ENCODE measurements at regions not wholly inside any gene's neighbourhood (a gene's known extent, or its start where the extent isn't known, plus 50 kb on each side); places are given as distances from the start of the nearest gene placed in this dataset.

DNA sequence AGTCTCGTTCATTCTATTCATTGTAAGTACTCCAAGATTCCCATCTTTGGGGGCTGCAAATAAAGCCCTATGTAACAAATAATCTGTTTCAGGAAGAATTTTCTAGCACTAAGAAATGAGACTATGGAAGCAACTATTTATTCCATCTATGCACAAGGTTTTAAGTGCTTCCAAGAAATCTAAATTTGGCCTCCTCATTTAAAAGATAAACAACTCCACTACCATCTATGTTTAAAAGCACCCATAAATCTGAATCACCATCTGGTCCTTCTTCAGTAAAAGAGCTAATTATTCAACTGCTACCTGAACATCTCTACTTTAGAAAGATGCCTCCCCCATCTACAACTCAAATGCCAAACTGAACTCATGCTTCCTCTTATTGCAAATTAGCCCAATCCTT is 547.3 kb upstream of the LRRC4C start:
- intact Hi-C loops (cut with DNase I), result no loop called here
- no peak for DNase-seq
- ATAC-seq, result no peak

- intact Hi-C loops (cut with DNase I), result no loop called here
- no peak for DNase-seq
- no peak for ATAC-seq
These were observed 552.8 kb upstream of the LRRC4C start for GRCh38 chr11:42012271-42012670.

- ATAC-seq, result no peak
- no peak for DNase-seq
- intact Hi-C loops (cut with DNase I), result no loop called here
These were observed 554.3 kb upstream of the LRRC4C start for GRCh38 chr11:42013656-42014201.

GRCh38 chr11:42021911-42022310 is 562.5 kb upstream of the LRRC4C start:
- intact Hi-C loops (cut with DNase I), result no loop called here
- DNase-seq (no peak), ATAC-seq (no peak)

DNA sequence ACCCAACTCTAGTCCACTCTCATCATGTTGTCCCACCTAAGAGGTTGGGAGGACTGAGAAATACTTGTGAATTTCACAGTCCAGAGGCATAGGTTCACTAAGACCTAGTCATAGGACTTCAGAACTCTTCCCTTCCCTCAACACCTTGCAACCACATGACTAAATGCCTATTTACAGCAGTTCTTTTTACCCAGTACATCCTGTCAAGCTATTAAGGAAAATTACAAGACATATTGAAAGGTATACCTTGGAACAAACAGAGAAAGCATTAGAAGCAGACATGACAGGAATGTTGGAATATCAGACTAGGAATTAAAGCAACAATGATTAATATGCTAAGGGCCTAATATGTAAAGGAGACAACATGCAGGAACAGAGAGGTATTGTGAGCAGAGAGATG is 563.8 kb upstream of the LRRC4C start:
- no peak for DNase-seq
- intact Hi-C loops (cut with DNase I), result no loop called here
- ATAC-seq, result no peak

DNA sequence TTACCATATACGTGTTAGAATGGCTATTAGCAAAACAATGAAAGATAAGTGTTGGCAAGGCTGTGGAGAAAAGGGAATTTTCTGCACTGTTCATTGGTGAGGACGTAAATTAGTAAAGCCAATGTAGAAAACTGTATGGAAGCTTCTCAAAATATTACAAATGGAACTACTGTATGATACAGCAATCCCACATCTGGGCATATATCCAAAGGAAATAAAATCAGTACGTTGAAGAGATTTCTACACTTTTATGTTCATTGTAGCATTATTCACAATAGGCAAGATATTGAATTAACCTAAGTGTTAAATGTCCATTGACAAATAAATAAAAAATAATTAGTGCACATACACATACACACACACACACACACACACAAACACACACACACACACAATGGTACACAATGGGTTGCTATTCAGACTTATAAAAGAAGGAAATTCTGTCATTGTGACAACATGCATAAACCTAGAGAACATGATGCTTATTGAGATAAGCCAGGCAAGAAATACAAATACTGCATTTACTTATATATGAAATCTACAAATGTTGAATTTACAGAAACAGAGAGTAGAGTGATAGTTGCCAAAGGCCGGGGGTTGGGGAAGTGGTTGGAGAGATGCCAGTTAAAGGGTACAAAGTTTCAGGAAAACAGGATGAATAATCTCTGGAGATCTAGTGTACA is 565.8 kb upstream of the LRRC4C start:
- intact Hi-C loops (cut with DNase I), result no loop called here
- DNase-seq (no peak), ATAC-seq (no peak)

DNA sequence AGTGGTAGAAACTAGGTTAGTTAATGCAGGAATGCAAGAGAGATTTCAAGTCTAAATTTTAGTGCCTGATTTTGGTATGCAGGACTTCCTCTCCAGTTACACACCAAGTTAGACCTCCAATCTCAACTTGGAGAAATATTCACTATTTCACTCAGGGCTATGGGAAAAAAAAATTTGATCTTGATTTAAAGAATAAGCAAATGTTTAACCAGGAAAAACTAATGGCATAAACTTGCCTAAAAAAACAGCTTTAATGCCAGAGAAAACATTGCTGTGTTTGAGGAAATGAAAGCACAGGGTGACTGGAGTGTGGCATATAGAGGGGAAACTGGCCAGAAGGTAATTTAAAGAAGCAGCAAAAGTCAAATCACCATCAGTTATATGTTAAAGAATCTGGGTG is 575.4 kb upstream of the LRRC4C start:
- DNase-seq, result no peak
- intact Hi-C loops (cut with DNase I), result no loop called here
- no peak for ATAC-seq

DNA sequence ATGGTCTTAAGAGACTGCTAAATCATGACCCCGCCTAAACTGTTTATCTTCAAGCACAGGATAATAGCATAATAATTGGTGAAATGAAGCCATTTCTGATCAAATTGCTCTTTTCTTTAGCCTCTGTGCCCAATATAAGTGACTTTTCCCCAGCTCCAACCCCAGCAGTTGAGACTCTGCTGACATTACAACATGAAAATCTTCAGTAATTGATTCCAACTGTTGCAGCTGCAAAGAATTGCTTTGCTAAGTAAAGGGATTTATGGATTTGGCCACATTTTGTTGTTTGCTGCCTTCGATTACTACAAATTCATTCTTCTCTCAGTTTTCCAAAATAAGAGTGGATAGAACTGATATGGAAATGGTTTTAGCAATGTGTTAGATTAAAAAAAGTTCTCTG is 576.7 kb upstream of the LRRC4C start:
- ATAC-seq, result no peak
- DNase-seq, result no peak
- intact Hi-C loops (cut with DNase I), result no loop called here

GRCh38 chr11:42043312-42043711 is 583.9 kb upstream of the LRRC4C start:
- DNase-seq, result no peak
- intact Hi-C loops (cut with DNase I), result no loop called here
- ATAC-seq, result no peak

DNA sequence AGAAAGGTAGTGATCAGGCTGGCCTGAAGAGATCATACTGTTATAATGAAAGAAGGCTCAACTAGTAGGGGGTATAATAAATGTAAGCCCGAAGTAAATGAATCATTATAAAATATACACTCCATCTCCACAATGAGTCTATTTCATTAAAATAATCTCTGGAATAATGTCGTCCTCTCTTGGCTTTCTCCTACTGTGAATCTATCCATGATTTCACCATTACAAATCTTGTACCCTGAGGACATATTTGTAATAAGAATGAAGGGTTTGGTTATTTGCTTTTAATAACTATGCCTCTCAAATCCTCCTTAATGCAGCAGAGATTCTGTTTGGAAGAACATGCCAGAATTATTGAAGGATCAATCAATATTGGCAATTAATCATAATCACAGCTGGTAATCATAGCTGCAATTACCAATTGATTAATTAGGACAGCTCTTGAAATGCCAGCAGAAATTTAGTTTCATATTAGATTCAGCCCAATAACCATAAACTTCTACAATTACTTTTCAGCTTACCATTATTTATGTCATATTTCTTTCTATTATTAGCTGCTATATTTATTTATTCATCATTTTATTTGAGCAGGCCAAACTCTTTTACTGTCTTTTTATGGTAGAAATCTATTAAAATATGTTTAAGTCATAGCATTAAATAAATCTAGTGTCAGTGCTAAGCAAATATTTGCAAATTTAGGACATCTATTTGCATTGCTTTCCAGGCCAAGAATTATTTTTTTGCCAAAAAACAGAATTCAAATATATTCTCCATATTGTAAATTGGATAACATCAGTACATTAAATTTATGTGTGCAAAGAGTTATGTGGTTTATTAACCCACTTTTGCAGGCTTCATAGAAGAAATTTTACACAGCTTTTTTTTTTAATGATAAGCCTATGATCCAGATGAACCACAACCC is 588.4 kb upstream of the LRRC4C start:
- no peak for ATAC-seq
- DNase-seq, result no peak
- intact Hi-C loops (cut with DNase I), result no loop called here

- ATAC-seq (no peak), DNase-seq (no peak)
- intact Hi-C loops (cut with DNase I), result no loop called here
These were observed 589.7 kb upstream of the LRRC4C start for GRCh38 chr11:42049186-42049585.

GRCh38 chr11:42049650-42050049 is 590.2 kb upstream of the LRRC4C start:
- ATAC-seq, result no peak
- intact Hi-C loops (cut with DNase I), result no loop called here
- DNase-seq, result no peak

- ATAC-seq (no peak), DNase-seq (no peak)
- intact Hi-C loops (cut with DNase I), result no loop called here
These were observed 595.0 kb upstream of the LRRC4C start for GRCh38 chr11:42054351-42054900.

GRCh38 chr11:42055606-42056005 is 596.2 kb upstream of the LRRC4C start:
- ATAC-seq (no peak), DNase-seq (no peak)
- intact Hi-C loops (cut with DNase I), result no loop called here

- DNase-seq (no peak), ATAC-seq (no peak)
- intact Hi-C loops (cut with DNase I), result no loop called here
These were observed 599.3 kb upstream of the LRRC4C start for GRCh38 chr11:42058794-42059193.

DNA sequence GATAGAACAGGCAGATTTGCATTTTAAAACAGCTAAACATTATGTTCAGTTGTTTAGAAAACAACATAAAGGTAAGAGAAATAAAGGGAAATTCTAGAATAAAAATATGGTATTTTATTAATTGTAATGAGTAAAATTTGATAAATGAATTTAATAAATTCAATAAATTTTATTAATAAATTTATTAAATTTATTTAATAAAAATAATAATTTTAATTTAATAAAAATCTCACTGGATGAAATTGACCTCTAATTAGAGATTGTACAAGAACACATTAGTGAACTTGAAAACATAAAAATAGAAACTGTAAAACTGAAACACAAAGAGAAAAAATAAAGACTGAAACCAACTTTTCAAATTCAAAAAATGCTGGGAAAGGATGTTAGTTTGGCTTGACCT is 605.7 kb upstream of the LRRC4C start:
- DNase-seq (no peak), ATAC-seq (no peak)
- intact Hi-C loops (cut with DNase I), result no loop called here

GRCh38 chr11:42066113-42066512 is 606.7 kb upstream of the LRRC4C start:
- DNase-seq, result peak; percentile 39
- ATAC-seq, result peak in 1 of 2 donors; percentile 65
- intact Hi-C loops (cut with DNase I), result no loop called here

GRCh38 chr11:42074306-42074705 is 614.9 kb upstream of the LRRC4C start:
- DNase-seq (no peak), ATAC-seq (no peak)
- intact Hi-C loops (cut with DNase I), result no loop called here

DNA sequence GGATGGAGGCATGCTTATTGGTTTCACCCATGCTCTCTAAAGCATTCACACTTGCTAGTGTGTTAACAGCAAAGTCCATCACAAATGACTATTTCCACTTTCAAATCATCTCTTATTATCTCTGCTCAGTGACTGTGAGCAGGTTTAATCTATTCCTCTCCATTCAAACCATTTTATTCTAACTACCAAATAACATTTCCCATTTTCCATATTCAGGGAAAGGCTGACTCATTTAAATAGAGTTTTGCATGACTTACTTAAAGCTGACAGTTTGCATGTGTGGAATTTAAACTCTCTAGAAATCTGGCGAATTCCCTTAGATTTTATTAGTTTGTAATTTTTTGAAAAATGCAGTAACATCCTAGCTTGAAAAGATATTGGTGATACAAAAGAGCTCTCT is 615.7 kb upstream of the LRRC4C start:
- ATAC-seq, result no peak
- intact Hi-C loops (cut with DNase I), result no loop called here
- no peak for DNase-seq

DNA sequence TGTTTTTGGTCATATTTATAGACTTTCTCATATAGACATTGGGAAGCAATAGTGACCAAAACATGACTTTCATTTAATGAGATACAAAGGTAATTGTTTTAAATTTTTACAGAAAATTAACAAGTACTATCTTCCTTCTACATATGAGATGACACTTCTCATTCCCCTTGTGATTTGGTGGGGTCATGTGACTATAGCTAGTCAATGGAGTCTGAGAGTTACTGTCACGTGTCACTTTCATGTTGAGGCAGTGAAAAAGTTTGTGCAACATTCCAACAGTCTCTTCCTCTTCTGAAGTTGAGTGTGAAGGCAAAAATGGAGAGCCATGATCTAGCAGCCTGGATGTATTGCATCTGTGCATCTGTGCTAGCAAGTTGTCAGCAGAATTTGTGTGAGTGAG is 618.3 kb upstream of the LRRC4C start:
- no peak for DNase-seq
- intact Hi-C loops (cut with DNase I), result no loop called here
- ATAC-seq, result no peak

All from left cardiac atrium (tissue), 4 donors.